NCI-H748 (cell line): ENCODE measurements at regions not wholly inside any gene's neighbourhood (a gene's known extent, or its start where the extent isn't known, plus 50 kb on each side); places are given as distances from the start of the nearest gene placed in this dataset.
A peak's percentile ranks its signal among the peaks of the same experiment; 100 is the strongest.

Experiments
- DNase-seq: peaks from one replicate; lab custom pipeline; 2025; ENCODE audit not compliant: unreplicated experiment; lab: John Stamatoyannopoulos, UW

DNA sequence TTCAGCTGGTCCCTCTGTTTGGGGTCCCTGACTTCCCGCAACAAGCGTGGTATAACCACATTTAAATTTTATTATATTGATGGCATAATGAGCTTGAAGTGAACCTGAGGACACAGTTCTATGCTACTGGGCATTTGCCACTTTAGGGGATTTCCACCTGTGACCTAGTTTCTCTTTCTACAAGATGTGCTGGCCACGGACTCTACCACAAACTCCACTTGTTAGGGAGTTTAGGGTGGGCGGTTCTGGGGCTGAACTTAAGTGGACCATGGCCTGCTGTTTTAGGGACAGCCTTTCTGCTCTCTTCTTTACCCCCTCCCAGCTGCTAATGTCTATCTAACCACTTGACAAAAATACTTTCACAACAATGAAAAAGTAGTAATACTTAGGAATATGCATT is 1199.1 kb downstream of the SI start:
- DNase-seq = no peak

DNA sequence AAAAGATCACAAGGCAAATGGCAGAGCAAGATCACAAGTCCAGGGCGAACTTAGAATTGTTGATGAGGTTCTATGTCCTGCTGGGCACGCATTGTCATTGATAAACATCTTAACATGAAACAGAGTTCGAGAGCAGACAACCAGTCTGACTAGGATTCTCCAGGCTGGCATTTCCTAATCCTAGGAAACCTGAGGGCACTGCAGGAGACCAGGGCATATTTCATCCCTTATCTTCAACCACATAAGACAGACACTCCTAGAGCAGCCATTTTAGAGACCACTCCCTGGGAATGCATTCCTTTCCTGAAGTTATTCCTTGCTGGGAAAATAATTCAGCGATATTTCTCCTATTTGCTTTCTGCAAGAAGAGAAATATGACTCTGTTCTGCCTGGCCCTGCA is 1199.9 kb downstream of the SI start:
- no peak for DNase-seq

DNA sequence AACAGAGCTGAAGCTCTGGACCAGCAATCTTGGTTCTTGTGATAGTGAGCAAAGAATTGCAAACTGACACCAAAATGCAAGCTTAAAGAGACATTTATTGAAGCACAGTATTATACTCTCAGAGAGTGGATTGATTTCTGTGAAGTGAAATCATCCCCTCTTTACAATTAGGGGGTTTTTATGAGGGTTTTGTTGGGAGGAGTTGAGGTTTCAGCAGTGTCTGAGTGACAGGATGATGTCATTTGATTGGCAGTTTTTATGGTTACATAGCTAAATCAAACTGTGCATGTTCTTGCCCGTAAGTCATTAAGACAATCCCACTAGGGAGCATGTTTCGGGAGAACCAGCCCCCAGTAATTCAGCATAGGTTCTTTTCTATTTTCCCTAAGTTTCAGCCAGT is 1200.5 kb downstream of the SI start:
- no peak for DNase-seq

GRCh38 chr3:163863146-163863545 is 1215.2 kb downstream of the SI start:
- no peak for DNase-seq

- no peak for DNase-seq
Measured at GRCh38 chr3:163852233-163852632, 1226.1 kb downstream of the SI start.

GRCh38 chr3:163838769-163839168 is 1239.5 kb downstream of the SI start:
- DNase-seq = no peak

DNA sequence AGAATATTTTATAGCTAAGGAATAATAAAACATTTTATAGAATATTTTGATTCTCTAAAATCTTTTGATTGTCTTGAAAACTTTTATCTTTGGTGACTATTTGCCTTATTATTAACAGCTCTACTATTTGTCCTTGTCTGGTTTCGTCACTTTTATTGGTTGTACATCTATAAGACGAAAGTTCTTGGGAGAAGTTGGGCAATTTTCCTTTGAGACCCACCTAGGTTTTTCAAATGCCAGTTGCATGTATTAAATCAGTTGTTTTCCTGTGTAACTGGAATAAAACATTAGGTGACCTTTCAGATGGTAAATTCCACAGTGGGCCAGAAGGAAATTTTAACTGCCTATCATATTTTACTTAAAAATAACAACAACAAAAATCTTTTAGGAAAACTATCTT is 1245.7 kb downstream of the SI start:
- no peak for DNase-seq

DNA sequence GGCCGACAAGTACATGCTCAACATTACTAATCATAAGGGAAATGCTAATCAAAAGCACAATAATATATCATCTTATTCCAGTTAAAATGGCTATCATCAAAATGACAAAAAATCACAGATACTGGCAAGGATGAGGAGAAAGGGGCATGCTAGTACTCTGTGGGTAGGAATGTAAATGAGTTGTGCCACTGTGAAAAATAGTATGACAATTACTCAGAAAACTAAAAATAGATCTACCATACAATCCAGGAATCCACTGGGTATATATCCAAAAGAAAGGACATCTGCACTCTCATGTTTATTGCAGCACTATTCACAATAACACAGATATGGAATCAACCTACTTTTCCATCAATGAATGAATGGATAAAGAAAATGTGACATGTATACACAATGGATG is 1256.5 kb downstream of the SI start:
- DNase-seq = no peak

GRCh38 chr3:163817015-163817414 is 1261.3 kb downstream of the SI start:
- DNase-seq = no peak

- DNase-seq = no peak
Measured at GRCh38 chr3:163813935-163814334, 1264.4 kb downstream of the SI start.

- DNase-seq = no peak
Measured at GRCh38 chr3:163812006-163812405, 1266.3 kb downstream of the SI start.

GRCh38 chr3:163809540-163809993 is 1268.7 kb downstream of the SI start:
- DNase-seq = no peak

DNA sequence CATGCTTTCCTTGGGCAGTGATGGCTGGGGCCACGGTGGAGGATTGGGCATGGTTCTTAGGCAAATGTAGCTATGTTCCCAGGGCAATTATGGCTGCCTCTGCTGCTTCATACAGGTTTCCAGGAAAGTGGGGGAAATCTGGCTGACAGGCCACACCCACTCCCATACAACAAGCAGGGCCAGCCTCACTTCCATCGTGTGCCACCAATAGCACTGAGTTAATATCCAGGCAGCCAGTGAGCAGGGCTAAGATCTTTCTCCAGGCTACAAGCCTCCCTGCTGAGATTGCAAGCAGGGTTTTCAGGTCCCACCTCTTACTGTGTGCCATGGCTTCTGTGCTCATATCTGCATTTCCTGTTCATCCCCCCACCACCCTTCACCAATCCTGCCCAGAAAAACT is 1291.9 kb downstream of the SI start:
- DNase-seq = no peak

DNA sequence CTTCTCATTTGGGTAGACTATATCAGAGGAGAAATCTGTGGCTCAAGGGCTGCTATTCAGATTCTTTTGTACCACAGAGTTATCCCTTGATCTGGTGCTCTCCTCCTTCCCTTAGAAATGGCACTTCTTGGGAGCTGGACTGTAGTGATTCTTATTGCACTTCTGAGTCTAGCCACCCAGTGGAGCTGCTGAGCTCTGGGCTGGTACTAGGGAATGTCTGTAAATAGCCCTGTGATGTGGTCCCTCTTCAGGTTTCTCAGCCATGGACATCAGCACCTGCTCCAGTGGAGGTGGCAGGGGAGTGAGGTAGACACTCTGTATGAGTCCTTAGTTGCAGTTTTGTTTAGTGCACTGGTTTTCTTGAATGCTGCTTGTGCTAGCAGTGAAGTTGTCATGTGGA is 1292.6 kb downstream of the SI start:
- DNase-seq = peak; percentile 87

DNA sequence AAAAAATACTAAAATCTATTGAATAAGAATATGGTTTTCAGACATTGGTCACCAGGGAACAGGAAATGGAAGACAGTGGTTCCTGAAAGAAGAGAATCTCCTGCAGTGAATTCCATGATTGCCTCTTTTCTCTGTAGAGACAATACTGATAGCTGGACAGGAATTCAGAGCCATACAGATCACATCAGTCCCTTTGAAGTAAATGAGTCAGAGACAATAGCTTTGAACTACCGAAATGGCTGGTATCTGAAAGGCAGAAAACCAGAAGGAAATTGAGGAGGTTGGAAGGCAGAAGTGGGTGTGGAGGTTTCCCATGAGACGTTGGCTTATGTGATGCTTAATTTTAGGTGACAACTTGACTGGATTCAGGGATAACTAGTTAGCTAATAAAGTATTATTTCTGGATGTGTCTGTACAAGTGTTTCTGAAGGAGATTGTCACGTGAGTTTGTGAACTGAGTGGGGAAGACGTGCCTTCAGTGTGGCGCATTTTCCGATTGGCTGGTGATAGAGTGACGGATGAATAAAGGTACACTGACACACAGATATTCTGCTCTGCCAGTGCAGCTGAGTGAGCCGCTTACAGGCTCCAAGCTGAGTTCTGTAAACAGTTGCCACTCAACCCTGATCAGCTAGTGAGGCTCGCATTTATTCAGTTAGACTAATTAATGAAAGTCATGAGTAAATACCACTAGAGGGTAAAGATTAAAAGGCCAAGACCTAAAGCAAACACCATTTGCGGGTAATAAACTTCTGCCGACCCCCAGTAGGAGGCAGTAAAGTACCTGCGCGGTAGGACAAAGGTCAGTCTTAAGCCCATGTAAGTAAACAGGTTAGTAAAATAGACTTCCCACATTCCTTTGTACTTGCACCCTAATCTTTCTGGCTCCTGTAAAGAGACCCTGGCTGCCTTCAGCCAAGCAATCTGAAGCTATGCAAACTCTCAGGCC is 1298.6 kb downstream of the SI start:
- peak; percentile 67 for DNase-seq

DNA sequence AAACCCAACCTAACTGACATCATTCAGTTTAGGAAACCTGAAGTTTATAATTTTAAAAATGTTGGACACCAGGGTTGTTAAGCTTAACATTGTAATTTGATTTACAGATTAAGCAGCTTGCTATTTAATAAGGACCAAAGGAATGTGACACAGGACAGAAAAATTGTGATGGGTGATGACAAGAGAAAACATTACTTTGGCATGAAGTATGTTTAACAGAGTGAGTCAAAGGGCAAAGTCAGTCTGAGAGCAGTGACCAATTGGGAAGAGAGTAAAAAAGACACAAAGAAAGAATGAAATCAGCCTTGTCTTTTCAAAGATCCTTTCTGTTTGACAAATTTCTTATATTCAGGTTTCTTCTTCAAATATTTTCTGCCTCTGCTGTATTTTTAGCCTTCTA is 1301.6 kb downstream of the SI start:
- DNase-seq = no peak

GRCh38 chr3:163773136-163773535 is 1305.2 kb downstream of the SI start:
- no peak for DNase-seq

- no peak for DNase-seq
Measured at GRCh38 chr3:163768048-163768447, 1310.2 kb downstream of the SI start.

DNA sequence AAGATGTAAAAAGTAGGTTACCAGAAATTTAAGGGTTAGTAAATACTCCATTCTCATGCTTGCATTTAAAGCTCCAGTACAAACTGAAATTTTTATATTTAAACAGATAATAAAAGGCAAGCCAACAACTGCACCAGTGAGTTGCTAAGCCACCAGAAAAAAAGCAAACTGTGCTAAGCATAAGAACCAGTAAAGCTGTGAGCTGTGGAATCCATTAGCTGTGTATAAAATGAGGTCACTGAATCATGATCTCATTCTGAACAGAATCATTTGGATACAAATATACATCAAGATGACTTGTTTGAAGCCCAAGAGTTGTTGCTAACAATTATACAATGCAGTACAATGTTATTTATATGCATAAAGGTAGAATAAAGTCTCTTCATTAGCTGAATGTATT is 1312.2 kb downstream of the SI start:
- peak; percentile 1 for DNase-seq

DNA sequence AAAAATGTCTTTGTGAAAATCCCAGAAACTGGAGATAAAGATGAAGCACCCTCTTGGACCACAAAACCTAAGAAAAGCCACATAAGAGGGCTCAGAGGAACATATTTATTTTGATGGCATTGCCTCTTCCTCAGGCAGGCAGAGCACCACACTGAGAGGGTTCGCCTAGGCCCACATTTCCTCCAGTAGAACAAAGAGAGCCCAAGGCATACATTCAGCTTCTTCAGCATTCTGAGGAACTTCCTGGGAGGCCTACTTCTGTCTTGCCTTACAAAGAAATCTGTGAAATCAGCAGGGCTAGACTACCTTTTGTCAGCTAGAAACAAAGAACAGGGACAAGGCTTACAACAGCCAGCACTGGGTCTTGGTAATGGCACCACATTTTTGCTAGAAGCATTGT is 1325.3 kb downstream of the SI start:
- DNase-seq = no peak

GRCh38 chr3:163745204-163745603 is 1333.1 kb downstream of the SI start:
- no peak for DNase-seq

GRCh38 chr3:163735394-163735793 is 1342.9 kb downstream of the SI start:
- DNase-seq = no peak

GRCh38 chr3:163730684-163731083 is 1347.6 kb downstream of the SI start:
- no peak for DNase-seq
